GM23338 (cell line): ENCODE measurements at regions not wholly inside any gene's neighbourhood (a gene's known extent, or its start where the extent isn't known, plus 50 kb on each side); places are given as distances from the start of the nearest gene placed in this dataset.

Experiments used
- ATAC-seq: fragments of 200-7000 bp; cut with Tn5 transposase; 3 replicates; pipeline ENCODE4 v1.9.1; 2020
- DNase-seq: peaks from one replicate; pipeline ENCODE4 v3.0.0-alpha.2; 2015; ENCODE audit warnings: low spot score
- H2AFZ ChIP-seq: fragments of 200-600 bp; sonication (generic); 2 replicates; pipeline ENCODE4 v1.8.0; 2016; ENCODE audit warnings: antibody characterized with exemption, mild to moderate bottlenecking, moderate library complexity
- H3F3A ChIP-seq: fragments of 200-600 bp; sonication (generic); replicated peaks from 2 replicates; pipeline ENCODE4 v1.8.0; 2017; ENCODE audit warnings: antibody characterized with exemption, mixed run types, low read depth
- H3K27ac ChIP-seq: fragments of 200-600 bp; sonication (generic); 2 replicates; pipeline ENCODE4 v1.6.1; 2016; ENCODE audit warnings: low read depth
- H3K27me3 ChIP-seq: fragments of 200-600 bp; sonication (generic); 2 replicates; pipeline ENCODE4 v1.8.0; 2016; ENCODE audit warnings: mild to moderate bottlenecking, mixed run types, moderate library complexity; ENCODE audit not compliant: insufficient read depth
- H3K36me3 ChIP-seq: fragments of 200-600 bp; sonication (generic); 2 replicates; pipeline ENCODE4 v1.8.0; 2016; ENCODE audit warnings: mild to moderate bottlenecking; ENCODE audit not compliant: insufficient read depth
- H3K4me1 ChIP-seq: fragments of 200-600 bp; sonication (generic); 2 replicates; pipeline ENCODE4 v1.8.0; 2016; ENCODE audit warnings: mild to moderate bottlenecking, moderate library complexity; ENCODE audit not compliant: insufficient read depth
- H3K4me2 ChIP-seq: fragments of 200-600 bp; sonication (generic); 2 replicates; pipeline ENCODE4 v1.7.1; 2017; ENCODE audit warnings: mixed run types
- H3K4me3 ChIP-seq: fragments of 200-600 bp; sonication (generic); 2 replicates; pipeline ENCODE4 v1.6.1; 2016; ENCODE audit warnings: mixed run types
- H3K79me2 ChIP-seq: fragments of 200-600 bp; sonication (generic); replicated peaks from 2 replicates; pipeline ENCODE4 v1.8.0; 2017; ENCODE audit warnings: mild to moderate bottlenecking; ENCODE audit not compliant: insufficient read depth
- H3K9me2 ChIP-seq: fragments of 200-600 bp; sonication (generic); 2 replicates; pipeline ENCODE4 v1.8.0; 2017; ENCODE audit not compliant: insufficient read depth
- H4K20me1 ChIP-seq: fragments of 200-600 bp; sonication (generic); replicated peaks from 2 replicates; pipeline ENCODE4 v1.8.0; 2017; ENCODE audit warnings: mild to moderate bottlenecking; ENCODE audit not compliant: insufficient read depth
- H3K27ac Mint-ChIP-seq: 2 replicates; pipeline ENCODE4 v1.8.0; 2020; ENCODE audit warnings: inconsistent platforms, mild to moderate bottlenecking, moderate library complexity, mixed read lengths
- H3K27me3 Mint-ChIP-seq: 3 replicates; pipeline ENCODE4 v1.8.0; 2022; ENCODE audit warnings: low read depth, mild to moderate bottlenecking, moderate library complexity, mixed read lengths, inconsistent platforms; ENCODE audit not compliant: insufficient read depth, poor library complexity
- H3K36me3 Mint-ChIP-seq: 3 replicates; pipeline ENCODE4 v1.8.0; 2021; ENCODE audit warnings: low read depth, mild to moderate bottlenecking, inconsistent platforms, moderate library complexity, mixed read lengths
- H3K4me1 Mint-ChIP-seq: 3 replicates; pipeline ENCODE4 v1.8.0; 2020; ENCODE audit warnings: mild to moderate bottlenecking, inconsistent platforms, mixed read lengths
- H3K4me3 Mint-ChIP-seq: 3 replicates; pipeline ENCODE4 v1.8.0; 2021; ENCODE audit warnings: moderate library complexity, mild to moderate bottlenecking, inconsistent platforms, mixed read lengths
- H3K9me3 Mint-ChIP-seq: 3 replicates; pipeline ENCODE4 v1.8.0; 2020; ENCODE audit warnings: moderate library complexity, mild to moderate bottlenecking, inconsistent platforms, mixed read lengths
- CREB1 ChIP-seq: fragments of 250-450 bp; sonication (Bioruptor Pico); IDR thresholded peaks from 2 replicates; pipeline ENCODE4 v1.5.0; 2020; ENCODE audit warnings: low read depth, mild to moderate bottlenecking, moderate library complexity
- ETS1 ChIP-seq: IDR thresholded peaks from 2 replicates; pipeline ENCODE4 v1.6.1; 2016; ENCODE audit warnings: antibody characterized with exemption
- EZH2 ChIP-seq: fragments of 200-600 bp; sonication (generic); IDR thresholded peaks from one replicate; pipeline ENCODE4 v1.8.0; 2017; ENCODE audit warnings: antibody characterized with exemption, mild to moderate bottlenecking, low read depth; ENCODE audit not compliant: unreplicated experiment
- EZH2phosphoT487 ChIP-seq: fragments of 200-600 bp; sonication (generic); IDR thresholded peaks from one replicate; pipeline ENCODE4 v1.8.1; 2018; ENCODE audit warnings: antibody characterized with exemption; ENCODE audit not compliant: unreplicated experiment
- JUNB ChIP-seq: IDR thresholded peaks from one replicate; pipeline ENCODE4 v1.6.1; 2016; ENCODE audit warnings: antibody characterized with exemption; ENCODE audit not compliant: unreplicated experiment
- NANOG ChIP-seq: IDR thresholded peaks from 2 replicates; pipeline ENCODE4 v1.6.1; 2016; ENCODE audit warnings: antibody characterized with exemption, borderline replicate concordance
- POLR2AphosphoS5 ChIP-seq: IDR thresholded peaks from 2 replicates; pipeline ENCODE4 v1.6.1; 2016; ENCODE audit warnings: antibody characterized with exemption, low read depth
- STAT1 ChIP-seq: IDR thresholded peaks from one replicate; pipeline ENCODE4 v1.6.1; 2016; ENCODE audit warnings: antibody characterized with exemption; ENCODE audit not compliant: unreplicated experiment
- ZNF114 ChIP-seq: fragments of 250-450 bp; sonication (Bioruptor Pico); IDR thresholded peaks from 2 replicates; pipeline ENCODE4 v1.5.0; 2020; ENCODE audit warnings: mild to moderate bottlenecking, moderate library complexity
- ZNF331 ChIP-seq: fragments of 250-450 bp; sonication (Bioruptor Pico); IDR thresholded peaks from 2 replicates; pipeline ENCODE4 v1.5.0; 2020; ENCODE audit warnings: low read depth, mild to moderate bottlenecking, moderate library complexity
- TF ChIP-seq, protein P1 (sequence below): fragments of 250-450 bp; sonication (Bioruptor Pico); IDR thresholded peaks from 2 replicates; pipeline ENCODE4 v1.5.0; 2020; ENCODE audit warnings: mild to moderate bottlenecking, moderate library complexity
- TF ChIP-seq, protein P2 (sequence below), 2 experiments: fragments of 200-600 bp in 1 of 2; sonication (generic) in 1 of 2; conservative IDR thresholded peaks; 2 replicates each; pipeline versions ENCODE4 v1.5.1 to v1.6.1; 2016 to 2017; ENCODE audit warnings: antibody characterized with exemption in 2 of 2, low read depth in 2 of 2, mild to moderate bottlenecking in 2 of 2, moderate library complexity in 1 of 2
- TF ChIP-seq, protein P3 (sequence below): IDR thresholded peaks from one replicate; pipeline ENCODE4 v1.6.1; 2018; ENCODE audit warnings: antibody characterized with exemption; ENCODE audit not compliant: unreplicated experiment

DNA sequence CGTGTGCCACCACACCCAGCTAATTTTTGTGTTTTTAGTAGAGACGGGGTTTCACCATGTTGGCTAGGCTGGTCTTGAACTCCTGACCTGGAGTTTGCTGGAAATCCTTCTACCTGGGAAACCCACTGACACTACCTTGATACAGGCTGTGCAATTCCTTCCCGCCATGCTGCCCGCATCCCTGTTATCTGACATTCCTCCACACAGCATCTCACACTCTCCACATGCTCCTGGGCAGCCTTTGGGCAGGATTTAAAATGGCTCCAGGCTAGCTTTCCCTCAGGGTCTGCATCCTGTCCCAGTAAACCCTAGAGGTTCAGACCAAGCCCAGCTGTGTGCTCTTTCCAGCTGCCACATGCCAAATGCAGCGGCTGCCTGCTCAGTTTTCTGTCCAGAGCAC lies 319.5 kb upstream of the CXCR4 start:
- no peaks in the 10 kb centered on the region for H3K9me3 Mint-ChIP-seq
- no peak overlapping the region for H3K4me3 ChIP-seq
- peaks cover 8% of the 10 kb centered on the region for H3K4me1 ChIP-seq
- H3K79me2 ChIP-seq = no peaks in the 10 kb centered on the region
- no peak for DNase-seq
- no peaks in the 10 kb centered on the region for H3K36me3 Mint-ChIP-seq
- no peaks in the 10 kb centered on the region for H4K20me1 ChIP-seq
- no peak overlapping the region for H3K27ac ChIP-seq
- TF ChIP-seq STAT1 (no peak), EZH2 (no peak), POLR2AphosphoS5 (no peak), ETS1 (no peak), ZNF114 (CRISPR knock-in tag) (no peak), NANOG (no peak), CREB1 (CRISPR knock-in tag) (no peak), EZH2phosphoT487 (no peak), JUNB (no peak), ZNF331 (CRISPR knock-in tag) (no peak)
- TF ChIP-seq, protein P1, sequence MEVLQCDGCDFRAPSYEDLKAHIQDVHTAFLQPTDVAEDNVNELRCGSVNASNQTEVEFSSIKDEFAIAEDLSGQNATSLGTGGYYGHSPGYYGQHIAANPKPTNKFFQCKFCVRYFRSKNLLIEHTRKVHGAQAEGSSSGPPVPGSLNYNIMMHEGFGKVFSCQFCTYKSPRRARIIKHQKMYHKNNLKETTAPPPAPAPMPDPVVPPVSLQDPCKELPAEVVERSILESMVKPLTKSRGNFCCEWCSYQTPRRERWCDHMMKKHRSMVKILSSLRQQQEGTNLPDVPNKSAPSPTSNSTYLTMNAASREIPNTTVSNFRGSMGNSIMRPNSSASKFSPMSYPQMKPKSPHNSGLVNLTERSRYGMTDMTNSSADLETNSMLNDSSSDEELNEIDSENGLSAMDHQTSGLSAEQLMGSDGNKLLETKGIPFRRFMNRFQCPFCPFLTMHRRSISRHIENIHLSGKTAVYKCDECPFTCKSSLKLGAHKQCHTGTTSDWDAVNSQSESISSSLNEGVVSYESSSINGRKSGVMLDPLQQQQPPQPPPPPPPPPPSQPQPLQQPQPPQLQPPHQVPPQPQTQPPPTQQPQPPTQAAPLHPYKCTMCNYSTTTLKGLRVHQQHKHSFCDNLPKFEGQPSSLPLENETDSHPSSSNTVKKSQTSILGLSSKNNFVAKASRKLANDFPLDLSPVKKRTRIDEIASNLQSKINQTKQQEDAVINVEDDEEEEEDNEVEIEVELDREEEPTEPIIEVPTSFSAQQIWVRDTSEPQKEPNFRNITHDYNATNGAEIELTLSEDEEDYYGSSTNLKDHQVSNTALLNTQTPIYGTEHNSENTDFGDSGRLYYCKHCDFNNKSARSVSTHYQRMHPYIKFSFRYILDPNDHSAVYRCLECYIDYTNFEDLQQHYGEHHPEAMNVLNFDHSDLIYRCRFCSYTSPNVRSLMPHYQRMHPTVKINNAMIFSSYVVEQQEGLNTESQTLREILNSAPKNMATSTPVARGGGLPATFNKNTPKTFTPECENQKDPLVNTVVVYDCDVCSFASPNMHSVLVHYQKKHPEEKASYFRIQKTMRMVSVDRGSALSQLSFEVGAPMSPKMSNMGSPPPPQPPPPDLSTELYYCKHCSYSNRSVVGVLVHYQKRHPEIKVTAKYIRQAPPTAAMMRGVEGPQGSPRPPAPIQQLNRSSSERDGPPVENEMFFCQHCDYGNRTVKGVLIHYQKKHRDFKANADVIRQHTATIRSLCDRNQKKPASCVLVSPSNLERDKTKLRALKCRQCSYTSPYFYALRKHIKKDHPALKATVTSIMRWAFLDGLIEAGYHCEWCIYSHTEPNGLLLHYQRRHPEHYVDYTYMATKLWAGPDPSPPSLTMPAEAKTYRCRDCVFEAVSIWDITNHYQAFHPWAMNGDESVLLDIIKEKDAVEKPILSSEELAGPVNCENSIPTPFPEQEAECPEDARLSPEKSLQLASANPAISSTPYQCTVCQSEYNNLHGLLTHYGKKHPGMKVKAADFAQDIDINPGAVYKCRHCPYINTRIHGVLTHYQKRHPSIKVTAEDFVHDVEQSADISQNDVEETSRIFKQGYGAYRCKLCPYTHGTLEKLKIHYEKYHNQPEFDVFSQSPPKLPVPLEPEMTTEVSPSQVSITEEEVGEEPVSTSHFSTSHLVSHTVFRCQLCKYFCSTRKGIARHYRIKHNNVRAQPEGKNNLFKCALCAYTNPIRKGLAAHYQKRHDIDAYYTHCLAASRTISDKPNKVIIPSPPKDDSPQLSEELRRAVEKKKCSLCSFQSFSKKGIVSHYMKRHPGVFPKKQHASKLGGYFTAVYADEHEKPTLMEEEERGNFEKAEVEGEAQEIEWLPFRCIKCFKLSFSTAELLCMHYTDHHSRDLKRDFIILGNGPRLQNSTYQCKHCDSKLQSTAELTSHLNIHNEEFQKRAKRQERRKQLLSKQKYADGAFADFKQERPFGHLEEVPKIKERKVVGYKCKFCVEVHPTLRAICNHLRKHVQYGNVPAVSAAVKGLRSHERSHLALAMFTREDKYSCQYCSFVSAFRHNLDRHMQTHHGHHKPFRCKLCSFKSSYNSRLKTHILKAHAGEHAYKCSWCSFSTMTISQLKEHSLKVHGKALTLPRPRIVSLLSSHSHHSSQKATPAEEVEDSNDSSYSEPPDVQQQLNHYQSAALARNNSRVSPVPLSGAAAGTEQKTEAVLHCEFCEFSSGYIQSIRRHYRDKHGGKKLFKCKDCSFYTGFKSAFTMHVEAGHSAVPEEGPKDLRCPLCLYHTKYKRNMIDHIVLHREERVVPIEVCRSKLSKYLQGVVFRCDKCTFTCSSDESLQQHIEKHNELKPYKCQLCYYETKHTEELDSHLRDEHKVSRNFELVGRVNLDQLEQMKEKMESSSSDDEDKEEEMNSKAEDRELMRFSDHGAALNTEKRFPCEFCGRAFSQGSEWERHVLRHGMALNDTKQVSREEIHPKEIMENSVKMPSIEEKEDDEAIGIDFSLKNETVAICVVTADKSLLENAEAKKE = no peak
- TF ChIP-seq, protein P2, sequence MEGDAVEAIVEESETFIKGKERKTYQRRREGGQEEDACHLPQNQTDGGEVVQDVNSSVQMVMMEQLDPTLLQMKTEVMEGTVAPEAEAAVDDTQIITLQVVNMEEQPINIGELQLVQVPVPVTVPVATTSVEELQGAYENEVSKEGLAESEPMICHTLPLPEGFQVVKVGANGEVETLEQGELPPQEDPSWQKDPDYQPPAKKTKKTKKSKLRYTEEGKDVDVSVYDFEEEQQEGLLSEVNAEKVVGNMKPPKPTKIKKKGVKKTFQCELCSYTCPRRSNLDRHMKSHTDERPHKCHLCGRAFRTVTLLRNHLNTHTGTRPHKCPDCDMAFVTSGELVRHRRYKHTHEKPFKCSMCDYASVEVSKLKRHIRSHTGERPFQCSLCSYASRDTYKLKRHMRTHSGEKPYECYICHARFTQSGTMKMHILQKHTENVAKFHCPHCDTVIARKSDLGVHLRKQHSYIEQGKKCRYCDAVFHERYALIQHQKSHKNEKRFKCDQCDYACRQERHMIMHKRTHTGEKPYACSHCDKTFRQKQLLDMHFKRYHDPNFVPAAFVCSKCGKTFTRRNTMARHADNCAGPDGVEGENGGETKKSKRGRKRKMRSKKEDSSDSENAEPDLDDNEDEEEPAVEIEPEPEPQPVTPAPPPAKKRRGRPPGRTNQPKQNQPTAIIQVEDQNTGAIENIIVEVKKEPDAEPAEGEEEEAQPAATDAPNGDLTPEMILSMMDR (conservative IDR thresholded peaks at IDR 0.05; ENCODE audit: low read depth in 2 of 2) = no peak
- TF ChIP-seq, protein P3, sequence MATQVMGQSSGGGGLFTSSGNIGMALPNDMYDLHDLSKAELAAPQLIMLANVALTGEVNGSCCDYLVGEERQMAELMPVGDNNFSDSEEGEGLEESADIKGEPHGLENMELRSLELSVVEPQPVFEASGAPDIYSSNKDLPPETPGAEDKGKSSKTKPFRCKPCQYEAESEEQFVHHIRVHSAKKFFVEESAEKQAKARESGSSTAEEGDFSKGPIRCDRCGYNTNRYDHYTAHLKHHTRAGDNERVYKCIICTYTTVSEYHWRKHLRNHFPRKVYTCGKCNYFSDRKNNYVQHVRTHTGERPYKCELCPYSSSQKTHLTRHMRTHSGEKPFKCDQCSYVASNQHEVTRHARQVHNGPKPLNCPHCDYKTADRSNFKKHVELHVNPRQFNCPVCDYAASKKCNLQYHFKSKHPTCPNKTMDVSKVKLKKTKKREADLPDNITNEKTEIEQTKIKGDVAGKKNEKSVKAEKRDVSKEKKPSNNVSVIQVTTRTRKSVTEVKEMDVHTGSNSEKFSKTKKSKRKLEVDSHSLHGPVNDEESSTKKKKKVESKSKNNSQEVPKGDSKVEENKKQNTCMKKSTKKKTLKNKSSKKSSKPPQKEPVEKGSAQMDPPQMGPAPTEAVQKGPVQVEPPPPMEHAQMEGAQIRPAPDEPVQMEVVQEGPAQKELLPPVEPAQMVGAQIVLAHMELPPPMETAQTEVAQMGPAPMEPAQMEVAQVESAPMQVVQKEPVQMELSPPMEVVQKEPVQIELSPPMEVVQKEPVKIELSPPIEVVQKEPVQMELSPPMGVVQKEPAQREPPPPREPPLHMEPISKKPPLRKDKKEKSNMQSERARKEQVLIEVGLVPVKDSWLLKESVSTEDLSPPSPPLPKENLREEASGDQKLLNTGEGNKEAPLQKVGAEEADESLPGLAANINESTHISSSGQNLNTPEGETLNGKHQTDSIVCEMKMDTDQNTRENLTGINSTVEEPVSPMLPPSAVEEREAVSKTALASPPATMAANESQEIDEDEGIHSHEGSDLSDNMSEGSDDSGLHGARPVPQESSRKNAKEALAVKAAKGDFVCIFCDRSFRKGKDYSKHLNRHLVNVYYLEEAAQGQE = no peak
- H3K27me3 ChIP-seq = no peaks in the 10 kb centered on the region
- no peak overlapping the region for H3K4me3 Mint-ChIP-seq
- H3K36me3 ChIP-seq = no peaks in the 10 kb centered on the region
- 0 out of 2 replicates have a peak, but pooled peaks cover 3% of the 10 kb centered on the region for H3K9me2 ChIP-seq
- peaks cover 3% of the 10 kb centered on the region for H3K27me3 Mint-ChIP-seq
- no peak overlapping the region for H3K4me2 ChIP-seq
- ATAC-seq = no peak
- H3K4me1 Mint-ChIP-seq = peaks cover 32% of the 10 kb centered on the region
- H3F3A ChIP-seq = no peaks in the 10 kb centered on the region
- no peak overlapping the region for H3K27ac Mint-ChIP-seq
- no peak overlapping the region; the same call in 1 of the 2 replicates for H2AFZ ChIP-seq
